AG10803 (cell line): ENCODE measurements at regions not wholly inside any gene's neighbourhood (a gene's known extent, or its start where the extent isn't known, plus 50 kb on each side); places are given as distances from the start of the nearest gene placed in this dataset.

ENCODE experiments used
- DNase-seq: peaks from one replicate; pipeline ENCODE4 v3.0.0; 2010; ENCODE audit warnings: low read depth
- H3K4me3 ChIP-seq: 2 replicates; pipeline ENCODE4 v1.5.1; 2011; ENCODE audit warnings: mild to moderate bottlenecking, low read length, control low read depth
- CTCF ChIP-seq: conservative IDR thresholded peaks from 2 replicates; pipeline ENCODE4 v1.5.1; 2011; ENCODE audit warnings: mild to moderate bottlenecking, low read length, control low read depth, inconsistent platforms

GRCh38 chr13:90105849-90106496, 1241.5 kb upstream of the MIR17HG start:
- H3K4me3 ChIP-seq: peak overlapping the region; percentile 20; the same call in 1 of the 2 replicates
- DNase-seq: peak; percentile 82
- no peak for TF ChIP-seq CTCF

DNA sequence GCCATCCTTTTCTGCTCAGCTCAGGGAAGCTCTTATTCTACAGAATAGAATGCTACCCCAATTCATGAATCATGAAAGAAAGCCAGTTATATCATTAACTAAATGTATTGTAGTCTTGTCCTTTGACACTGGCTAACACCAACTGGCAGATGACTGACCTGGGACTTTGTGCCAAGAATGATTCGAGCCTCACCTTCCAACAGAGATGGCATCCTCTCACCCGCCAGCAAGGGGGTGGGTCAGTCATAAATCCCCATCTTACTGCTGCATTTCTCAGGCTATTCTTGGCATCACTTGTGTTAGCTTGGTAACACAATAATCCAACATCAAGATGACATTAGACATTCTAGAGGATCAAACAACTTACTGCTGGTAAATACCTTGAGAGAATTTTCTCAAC, 1239.8 kb upstream of the MIR17HG start:
- H3K4me3 ChIP-seq: no peak overlapping the region
- no peak for TF ChIP-seq CTCF
- DNase-seq: no peak

DNA sequence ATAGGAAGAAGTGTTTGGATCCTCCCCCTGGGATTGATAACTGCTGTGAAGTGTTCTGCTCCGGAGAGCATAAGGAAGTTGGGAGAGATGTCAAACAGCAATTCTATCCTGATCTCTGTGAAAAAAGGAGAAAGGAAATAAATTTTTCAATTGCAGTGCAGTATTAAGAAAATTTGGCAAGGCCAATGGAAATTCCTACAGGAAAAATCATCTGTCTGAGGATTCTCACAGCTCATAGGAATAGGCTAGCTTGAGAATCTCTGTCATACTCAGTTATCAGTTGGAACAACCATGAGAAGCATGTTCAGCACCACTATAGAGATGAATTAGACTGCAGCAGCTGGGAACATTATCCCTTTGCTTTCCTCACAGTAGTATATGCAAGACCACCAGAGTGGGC, 1238.9 kb upstream of the MIR17HG start:
- no peak for TF ChIP-seq CTCF
- no peak overlapping the region for H3K4me3 ChIP-seq
- no peak for DNase-seq

- no peak overlapping the region for H3K4me3 ChIP-seq
- DNase-seq: no peak
- no peak for TF ChIP-seq CTCF
These were observed 1231.4 kb upstream of the MIR17HG start for GRCh38 chr13:90116121-90116520.

DNA sequence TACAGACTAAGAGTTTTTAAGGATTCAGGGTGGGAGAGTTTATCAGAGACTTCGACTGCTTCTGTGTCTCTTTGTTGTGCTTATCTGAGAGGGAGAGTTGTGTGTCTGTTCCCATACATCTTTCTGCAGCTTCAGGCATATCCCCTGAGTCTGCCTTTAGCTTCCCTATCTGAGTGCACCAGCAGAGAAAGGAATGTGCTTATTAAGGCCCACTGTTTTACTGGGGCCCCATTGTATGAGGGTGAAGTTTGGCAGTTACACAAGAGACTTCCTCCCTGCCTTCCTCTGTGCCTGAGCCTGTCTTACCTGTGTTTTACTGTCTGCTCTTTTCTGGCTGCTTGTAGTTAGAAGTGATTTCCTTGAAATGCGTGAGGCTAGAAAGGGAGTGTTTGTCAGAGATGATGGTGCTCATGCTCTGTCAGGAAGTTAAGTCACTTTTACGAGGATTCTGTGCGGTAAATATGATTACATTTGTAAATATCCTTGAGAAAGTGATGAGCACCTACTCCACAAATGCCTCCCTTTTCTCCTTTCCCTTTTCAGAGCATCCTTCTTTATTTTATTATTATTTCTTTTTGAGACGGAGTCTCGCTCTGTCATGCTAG, 1228.9 kb upstream of the MIR17HG start:
- no peak for TF ChIP-seq CTCF
- DNase-seq: no peak
- H3K4me3 ChIP-seq: no peak overlapping the region

DNA sequence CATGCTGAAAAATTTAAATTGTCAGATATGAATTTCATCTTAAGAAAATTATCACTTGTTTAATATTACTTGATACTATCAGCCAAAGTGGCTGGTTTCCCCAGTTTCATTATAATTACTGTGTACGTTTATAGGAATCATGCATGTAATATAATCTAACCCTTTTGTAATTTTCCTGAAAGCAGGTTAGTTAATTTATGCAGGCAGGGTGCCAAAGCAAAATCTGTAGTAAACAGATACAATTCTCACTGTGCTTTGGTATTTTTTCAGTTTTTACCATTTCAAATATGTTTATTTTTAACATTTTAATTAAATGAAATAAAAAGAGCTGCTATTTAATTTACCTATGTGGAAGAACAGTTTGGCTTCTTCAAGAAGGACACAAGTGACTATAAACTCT, 1227.5 kb upstream of the MIR17HG start:
- no peak for DNase-seq
- H3K4me3 ChIP-seq: no peak overlapping the region
- no peak for TF ChIP-seq CTCF

DNA sequence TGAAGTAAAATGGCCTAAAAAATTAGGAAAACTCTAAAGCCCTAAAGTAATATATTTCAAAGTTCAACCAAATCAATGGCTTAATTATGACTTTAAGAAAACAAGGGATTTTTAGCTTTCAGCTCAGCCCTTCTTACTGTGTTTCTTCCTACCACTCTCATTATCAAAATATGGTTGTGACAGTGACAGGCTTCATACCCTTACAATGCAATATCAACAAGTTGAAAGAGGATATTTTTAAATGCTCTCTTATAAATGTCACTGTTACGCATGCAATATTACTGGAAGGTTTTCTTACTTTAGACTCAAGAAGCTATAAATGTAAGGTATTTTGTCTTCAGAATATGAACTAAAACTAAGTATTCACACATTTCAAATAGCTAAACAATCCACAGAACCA, 1225.7 kb upstream of the MIR17HG start:
- no peak for TF ChIP-seq CTCF
- no peak overlapping the region for H3K4me3 ChIP-seq
- DNase-seq: no peak
